Stimulated activated CD8-positive, alpha-beta memory T cell treated with anti-CD3 and anti-CD28 coated beads, Interleukin-7, amount 100 ng/mL, for 48 hours (primary cell): ENCODE measurements at regions not wholly inside any gene's neighbourhood (a gene's known extent, or its start where the extent isn't known, plus 50 kb on each side); places are given as distances from the start of the nearest gene placed in this dataset.

Experiments
- DNase-seq, 2 donors: peaks; one replicate each; pipeline ENCODE4 v3.0.0-alpha.2; 2020; ENCODE audit warnings: low read depth in 1 of 2; ENCODE audit errors: extremely low read depth in 1 of 2

- DNase-seq, result no peak
These were observed 181.9 kb downstream of the RBFOX3 start for GRCh38 chr17:79428988-79429387.

DNA sequence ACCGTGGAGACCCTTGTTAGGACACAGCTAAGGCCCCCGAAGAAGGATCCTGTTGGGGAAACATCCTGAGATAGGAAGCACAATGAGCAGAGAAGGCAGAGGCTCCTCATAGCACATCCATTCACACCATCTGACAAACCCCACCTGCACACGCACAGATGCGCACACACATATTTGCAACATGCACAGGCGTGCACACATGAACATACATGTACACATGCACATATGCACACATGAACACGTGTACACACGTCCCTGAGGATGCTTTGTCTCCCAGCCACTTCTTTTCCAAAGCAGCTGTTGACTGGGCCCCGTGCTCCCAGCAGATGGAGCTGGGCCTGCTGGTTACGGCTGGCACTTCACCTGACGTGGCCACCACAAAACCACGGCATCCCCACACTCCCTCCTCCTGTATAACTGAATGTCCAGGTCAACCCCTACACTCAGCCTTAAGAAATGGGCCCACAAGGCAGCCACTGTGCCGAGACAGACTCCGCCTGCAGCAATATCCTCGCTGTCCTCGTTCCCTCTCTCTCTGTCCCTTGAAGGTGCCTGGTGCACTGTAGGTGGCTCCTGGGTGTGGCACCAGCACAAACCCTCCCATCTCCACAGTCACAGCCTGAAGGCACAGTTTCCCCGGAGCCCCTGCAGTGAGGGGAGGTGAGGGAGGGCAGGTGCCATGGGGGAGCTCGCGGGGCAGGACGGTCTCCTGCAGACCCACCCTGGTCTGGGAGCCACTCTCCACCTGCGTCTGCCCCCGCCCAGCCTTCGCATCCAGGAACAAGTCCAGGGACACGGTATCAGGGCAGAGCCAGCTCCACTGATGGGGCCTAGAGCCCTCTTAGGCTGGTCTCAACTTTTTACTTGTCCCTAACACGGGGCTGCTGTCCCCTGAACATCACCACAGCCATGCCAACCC is 183.0 kb downstream of the RBFOX3 start:
- no peak for DNase-seq

DNA sequence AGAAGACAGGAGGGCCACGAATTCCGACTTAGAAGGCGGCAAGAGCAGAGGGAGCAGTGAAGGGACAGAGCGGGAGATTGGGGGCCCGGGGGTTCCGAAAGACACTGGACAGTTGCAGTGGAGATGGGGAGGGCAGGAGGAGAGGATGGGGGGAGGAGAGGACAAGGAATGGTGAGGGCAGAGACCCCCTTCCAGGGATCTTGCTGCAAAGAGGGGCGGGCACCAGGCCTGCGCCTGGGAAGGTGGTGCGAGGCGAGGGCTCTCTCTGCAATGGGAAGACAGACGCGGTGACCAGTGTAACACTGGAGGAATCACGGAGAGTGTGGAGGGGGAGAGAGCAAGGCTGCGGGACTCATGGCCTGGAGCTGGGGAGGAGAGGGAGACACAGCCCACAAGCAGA is 185.2 kb downstream of the RBFOX3 start:
- DNase-seq, result no peak

DNA sequence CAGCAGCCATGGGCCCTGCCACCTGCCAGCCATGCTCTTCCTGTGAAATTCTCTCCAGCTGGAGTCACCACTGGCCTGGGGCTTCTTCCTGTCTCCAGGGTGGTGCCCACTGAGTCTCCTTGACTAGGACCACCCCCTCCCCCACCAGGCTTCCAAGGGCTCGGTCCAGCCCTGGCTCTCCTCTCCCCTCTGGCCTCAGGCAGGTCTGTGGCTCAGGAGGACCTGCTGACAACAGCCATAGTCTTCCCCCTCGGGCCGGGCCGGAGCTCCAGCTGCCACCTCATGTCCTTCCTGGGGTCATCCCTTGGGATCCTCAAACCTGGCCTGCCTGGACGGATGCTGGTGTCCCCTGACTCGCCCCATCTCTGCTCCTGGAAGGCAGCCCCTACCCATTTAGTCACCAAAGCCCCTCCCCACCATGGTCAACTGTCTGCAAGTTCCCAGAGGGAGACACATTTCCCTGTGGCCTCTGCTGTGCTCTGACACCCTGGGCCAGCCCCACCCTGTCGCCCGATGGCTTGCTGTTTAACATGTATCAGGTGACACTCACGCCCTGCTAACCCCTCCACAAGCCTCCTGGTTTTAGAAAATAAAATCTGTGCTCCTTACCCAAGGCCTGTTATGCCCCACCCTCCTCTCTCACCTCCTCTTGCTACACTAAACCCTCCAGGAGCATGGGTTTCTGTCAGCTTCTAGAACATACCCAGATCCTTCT is 186.2 kb downstream of the RBFOX3 start:
- DNase-seq, result no peak

DNA sequence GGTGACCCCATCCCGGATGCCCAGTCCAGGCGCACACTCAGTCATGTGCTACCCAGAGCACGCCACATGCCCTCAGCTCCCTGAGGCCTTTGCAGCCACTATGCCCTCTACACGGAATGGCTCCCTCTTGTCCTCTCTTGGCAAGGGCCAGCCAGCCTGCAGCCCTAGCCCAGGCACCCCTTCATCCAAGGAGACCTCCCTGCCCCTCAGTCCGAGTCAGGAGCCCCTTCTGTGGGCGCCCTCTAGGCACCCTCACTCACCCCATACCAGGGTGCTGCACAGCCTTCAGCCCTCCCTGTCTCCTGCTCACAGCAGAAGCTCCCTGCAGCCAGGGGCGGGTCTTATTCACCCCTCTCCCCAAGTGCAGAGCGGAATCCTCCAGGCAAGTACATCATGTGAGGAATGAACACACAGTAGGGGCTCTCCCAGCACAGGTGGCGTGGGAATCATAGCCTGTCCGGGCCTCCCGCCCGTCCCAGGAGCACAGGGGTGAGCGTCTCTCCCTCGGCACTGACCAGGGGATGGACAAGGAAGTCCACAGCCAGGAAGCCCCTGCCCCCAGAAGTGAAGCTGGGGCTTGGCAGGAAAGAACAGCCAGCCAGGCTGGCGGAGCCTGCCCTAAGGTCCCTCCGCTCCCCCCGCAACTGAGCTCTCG is 186.9 kb downstream of the RBFOX3 start:
- DNase-seq, result no peak

GRCh38 chr17:79422236-79422635 is 188.6 kb downstream of the RBFOX3 start:
- DNase-seq, result no peak

- peak in 1 of 2 donors; percentile 9 for DNase-seq
These were observed 190.3 kb downstream of the RBFOX3 start for GRCh38 chr17:79420318-79421243.

- no peak for DNase-seq
These were observed 193.3 kb downstream of the RBFOX3 start for GRCh38 chr17:79417476-79417988.

- no peak for DNase-seq
These were observed 194.9 kb downstream of the RBFOX3 start for GRCh38 chr17:79415909-79416308.

- DNase-seq, result no peak
These were observed 195.5 kb downstream of the RBFOX3 start for GRCh38 chr17:79415365-79415764.

DNA sequence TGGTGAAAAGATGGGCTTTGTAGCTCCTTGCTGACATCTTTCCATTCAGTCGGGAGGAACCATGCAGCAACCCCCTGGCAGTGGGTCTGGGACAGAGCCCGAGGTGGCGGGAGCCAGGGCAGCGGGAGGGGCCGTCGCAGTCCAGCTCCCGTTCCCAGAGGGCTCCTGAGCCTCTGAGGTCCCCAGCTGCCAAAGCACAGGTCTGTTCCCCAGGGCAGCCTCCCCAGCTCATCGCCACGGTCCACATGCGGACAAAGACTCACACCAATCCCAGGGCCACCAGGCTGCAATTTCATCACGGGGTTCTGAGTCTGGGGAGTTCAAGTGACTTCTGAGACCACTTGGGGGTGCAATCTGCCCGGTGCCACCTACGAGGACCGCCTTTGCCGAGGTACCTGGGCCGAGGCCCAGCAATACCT is 196.0 kb downstream of the RBFOX3 start:
- no peak for DNase-seq

- no peak for DNase-seq
These were observed 196.6 kb downstream of the RBFOX3 start for GRCh38 chr17:79414063-79414792.

- no peak for DNase-seq
These were observed 197.2 kb downstream of the RBFOX3 start for GRCh38 chr17:79413611-79414010.

- no peak for DNase-seq
These were observed 197.9 kb downstream of the RBFOX3 start for GRCh38 chr17:79412886-79413390.

- DNase-seq, result no peak
These were observed 198.7 kb downstream of the RBFOX3 start for GRCh38 chr17:79412110-79412509.

GRCh38 chr17:79411419-79411818 is 199.4 kb downstream of the RBFOX3 start:
- DNase-seq, result no peak

DNA sequence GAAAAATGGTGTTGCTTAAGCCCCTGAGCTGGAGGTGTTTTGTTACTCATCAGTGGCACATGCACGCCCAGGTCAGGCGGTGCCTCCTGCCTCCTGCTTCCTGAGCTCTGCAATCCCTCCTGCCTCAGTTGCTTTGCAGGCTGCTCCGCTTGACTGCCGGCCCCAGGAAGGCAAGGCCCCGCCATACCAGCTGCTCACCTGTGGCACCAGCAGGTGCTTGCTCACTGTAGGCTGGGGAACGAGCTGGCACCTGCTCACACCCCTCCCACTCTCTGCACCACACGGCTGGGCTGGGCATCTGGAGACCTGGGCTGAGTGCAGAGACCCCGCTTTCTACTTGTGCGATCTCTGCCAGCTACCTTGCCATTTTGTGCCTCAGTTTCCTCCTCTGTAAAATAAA is 200.2 kb downstream of the RBFOX3 start:
- DNase-seq, result no peak

- DNase-seq, result no peak
These were observed 202.6 kb downstream of the RBFOX3 start for GRCh38 chr17:79408251-79408650.

GRCh38 chr17:79407385-79407784 is 203.5 kb downstream of the RBFOX3 start:
- no peak for DNase-seq
